HG03558 (cell line): ENCODE measurements at regions not wholly inside any gene's neighbourhood (a gene's known extent, or its start where the extent isn't known, plus 50 kb on each side); places are given as distances from the start of the nearest gene placed in this dataset.
"Not testable (repeated sequence)": the region's sequence is repeated elsewhere in the genome, so short reads cannot be mapped to it uniquely, and the experiment has no call there.

Source experiments
- ATAC-seq: cut with Tn5 transposase; IDR thresholded peaks from one replicate; pipeline ENCODE4 v1.9.1; 2021; ENCODE audit warnings: moderate number of reproducible peaks; ENCODE audit not compliant: unreplicated experiment; ENCODE audit errors: extremely low read depth

- no peak for ATAC-seq
Measured at GRCh38 chr7:130954918-130955564, 221.0 kb upstream of the KLF14 start.

GRCh38 chr7:130955565-130955919 lies 221.5 kb upstream of the KLF14 start:
- ATAC-seq: no peak

- no peak for ATAC-seq
Measured at GRCh38 chr7:130956417-130957136, 222.6 kb upstream of the KLF14 start.

GRCh38 chr7:130957137-130957513 lies 223.1 kb upstream of the KLF14 start:
- no peak for ATAC-seq

GRCh38 chr7:130957722-130958435 lies 223.9 kb upstream of the KLF14 start:
- not testable (repeated sequence) for ATAC-seq

- ATAC-seq: no peak
Measured at GRCh38 chr7:130958846-130959245, 224.8 kb upstream of the KLF14 start.

GRCh38 chr7:130959743-130960207 lies 225.8 kb upstream of the KLF14 start:
- ATAC-seq: no peak

- no peak for ATAC-seq
Measured at GRCh38 chr7:130960208-130960988, 226.4 kb upstream of the KLF14 start.

GRCh38 chr7:130961128-130961601 lies 227.2 kb upstream of the KLF14 start:
- peak; percentile 58 for ATAC-seq

- ATAC-seq: no peak
Measured at GRCh38 chr7:130962109-130962508, 228.1 kb upstream of the KLF14 start.

GRCh38 chr7:130963339-130963738 lies 229.3 kb upstream of the KLF14 start:
- no peak for ATAC-seq

GRCh38 chr7:130965515-130965914 lies 231.5 kb upstream of the KLF14 start:
- no peak for ATAC-seq

GRCh38 chr7:130966246-130967009 lies 232.4 kb upstream of the KLF14 start:
- no peak for ATAC-seq

GRCh38 chr7:130970196-130970595 lies 236.2 kb upstream of the KLF14 start:
- no peak for ATAC-seq

GRCh38 chr7:130970696-130971095 lies 236.7 kb upstream of the KLF14 start:
- ATAC-seq: no peak

- no peak for ATAC-seq
Measured at GRCh38 chr7:130971297-130971696, 237.3 kb upstream of the KLF14 start.

- ATAC-seq: no peak
Measured at GRCh38 chr7:130972201-130972600, 238.2 kb upstream of the KLF14 start.

- no peak for ATAC-seq
Measured at GRCh38 chr7:130973637-130974036, 239.6 kb upstream of the KLF14 start.

- no peak for ATAC-seq
Measured at GRCh38 chr7:130974169-130974568, 240.2 kb upstream of the KLF14 start.

- no peak for ATAC-seq
Measured at GRCh38 chr7:130974794-130975193, 240.8 kb upstream of the KLF14 start.
